Hepatocyte (in vitro differentiated cells): ENCODE measurements at regions not wholly inside any gene's neighbourhood (a gene's known extent, or its start where the extent isn't known, plus 50 kb on each side); places are given as distances from the start of the nearest gene placed in this dataset.

Experiments
- DNase-seq: peaks from one replicate; pipeline ENCODE4 v3.0.0-alpha.2; 2016; ENCODE audit warnings: low spot score
- H2AFZ ChIP-seq: fragments of 200-600 bp; sonication (generic); 2 replicates; pipeline ENCODE4 v1.6.0; 2016; ENCODE audit warnings: antibody characterized with exemption, mild to moderate bottlenecking
- H3K27ac ChIP-seq: fragments of 200-600 bp; sonication (generic); 2 replicates; pipeline ENCODE4 v1.5.1; 2016; ENCODE audit warnings: mild to moderate bottlenecking
- H3K27me3 ChIP-seq: fragments of 200-600 bp; sonication (generic); 2 replicates; pipeline ENCODE4 v1.6.1; 2016
- H3K36me3 ChIP-seq: fragments of 200-600 bp; sonication (generic); replicated peaks from 2 replicates; pipeline ENCODE4 v1.5.1; 2016; ENCODE audit warnings: low read depth; ENCODE audit not compliant: insufficient read depth
- H3K4me1 ChIP-seq: fragments of 200-600 bp; sonication (generic); 2 replicates; pipeline ENCODE4 v1.5.1; 2016; ENCODE audit warnings: mild to moderate bottlenecking, moderate library complexity; ENCODE audit not compliant: insufficient read depth
- H3K4me2 ChIP-seq: fragments of 200-600 bp; sonication (generic); 2 replicates; pipeline ENCODE4 v1.6.0; 2016
- H3K4me3 ChIP-seq: fragments of 200-600 bp; sonication (generic); 2 replicates; pipeline ENCODE4 v1.5.1; 2016; ENCODE audit warnings: mild to moderate bottlenecking
- H3K79me2 ChIP-seq: fragments of 200-600 bp; sonication (generic); 2 replicates; pipeline ENCODE4 v1.6.0; 2017; ENCODE audit warnings: mild to moderate bottlenecking
- H3K9me2 ChIP-seq: fragments of 200-600 bp; sonication (generic); replicated peaks from 2 replicates; pipeline ENCODE4 v1.6.0; 2017; ENCODE audit warnings: mild to moderate bottlenecking; ENCODE audit not compliant: insufficient read depth
- H3K9me3 ChIP-seq: fragments of 200-600 bp; sonication (generic); 2 replicates; pipeline ENCODE4 v1.5.1; 2016; ENCODE audit warnings: low read depth, mild to moderate bottlenecking
- H4K20me1 ChIP-seq: fragments of 200-600 bp; sonication (generic); 2 replicates; pipeline ENCODE4 v1.6.0; 2016; ENCODE audit warnings: mild to moderate bottlenecking; ENCODE audit not compliant: insufficient read depth, poor library complexity, severe bottlenecking
- EZH2 ChIP-seq: fragments of 200-600 bp; sonication (generic); IDR thresholded peaks from 2 replicates; pipeline ENCODE4 v1.6.1; 2016; ENCODE audit warnings: antibody characterized with exemption, mild to moderate bottlenecking, borderline replicate concordance
- EZH2phosphoT487 ChIP-seq: fragments of 200-600 bp; sonication (generic); IDR thresholded peaks from one replicate; pipeline ENCODE4 v1.6.1; 2018; ENCODE audit warnings: antibody characterized with exemption, mild to moderate bottlenecking, low read depth, moderate library complexity; ENCODE audit not compliant: unreplicated experiment, severe bottlenecking
- WGBS: methylation state at CpG from one replicate; pipeline ENCODE4 v1.1.6; 2016; ENCODE audit warnings: low lambda C conversion rate; ENCODE audit errors: missing lambda C conversion rate; 5-methylcytosine and 5-hydroxymethylcytosine counted together
- TF ChIP-seq, protein P1 (sequence below): fragments of 200-600 bp; sonication (generic); IDR thresholded peaks from 2 replicates; pipeline ENCODE4 v1.5.1; 2016; ENCODE audit warnings: antibody characterized with exemption, mild to moderate bottlenecking; ENCODE audit not compliant: poor library complexity

DNA sequence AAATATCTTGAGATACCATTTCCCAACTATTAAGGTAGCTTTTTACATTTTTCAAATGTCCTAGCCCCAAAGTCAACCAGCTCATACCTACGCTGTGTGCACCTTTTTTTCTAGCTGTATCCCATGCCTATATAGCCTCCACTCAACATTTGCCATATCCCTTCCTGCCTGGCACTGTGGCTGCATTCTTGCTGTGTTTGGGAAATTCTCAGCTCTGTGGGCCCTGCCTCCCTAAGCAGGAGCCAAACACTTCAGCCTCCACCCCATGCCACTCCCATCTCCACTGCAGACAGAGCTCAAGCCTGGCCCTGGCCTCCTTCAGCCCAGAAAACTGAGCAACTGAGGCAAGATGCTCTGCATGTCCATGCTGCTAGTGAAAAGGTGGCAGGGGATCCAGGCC is 141.3 kb downstream of the RAB11FIP2 start:
- 91% methylated on average over 1 of the region's 1 CpG for WGBS
- Histone ChIP-seq H3K27me3 (peaks cover 7% of the 10 kb centered on the region), H3K9me2 (no peaks in the 10 kb centered on the region), H3K4me2 (no peak overlapping the region), H3K4me1 (no peaks in the 10 kb centered on the region), H2AFZ (no peak overlapping the region), H3K9me3 (no peaks in the 10 kb centered on the region), H3K79me2 (no peaks in the 10 kb centered on the region), H3K36me3 (no peaks in the 10 kb centered on the region), H4K20me1 (no peaks in the 10 kb centered on the region), H3K27ac (no peak overlapping the region), H3K4me3 (no peak overlapping the region)
- TF ChIP-seq, protein P1, sequence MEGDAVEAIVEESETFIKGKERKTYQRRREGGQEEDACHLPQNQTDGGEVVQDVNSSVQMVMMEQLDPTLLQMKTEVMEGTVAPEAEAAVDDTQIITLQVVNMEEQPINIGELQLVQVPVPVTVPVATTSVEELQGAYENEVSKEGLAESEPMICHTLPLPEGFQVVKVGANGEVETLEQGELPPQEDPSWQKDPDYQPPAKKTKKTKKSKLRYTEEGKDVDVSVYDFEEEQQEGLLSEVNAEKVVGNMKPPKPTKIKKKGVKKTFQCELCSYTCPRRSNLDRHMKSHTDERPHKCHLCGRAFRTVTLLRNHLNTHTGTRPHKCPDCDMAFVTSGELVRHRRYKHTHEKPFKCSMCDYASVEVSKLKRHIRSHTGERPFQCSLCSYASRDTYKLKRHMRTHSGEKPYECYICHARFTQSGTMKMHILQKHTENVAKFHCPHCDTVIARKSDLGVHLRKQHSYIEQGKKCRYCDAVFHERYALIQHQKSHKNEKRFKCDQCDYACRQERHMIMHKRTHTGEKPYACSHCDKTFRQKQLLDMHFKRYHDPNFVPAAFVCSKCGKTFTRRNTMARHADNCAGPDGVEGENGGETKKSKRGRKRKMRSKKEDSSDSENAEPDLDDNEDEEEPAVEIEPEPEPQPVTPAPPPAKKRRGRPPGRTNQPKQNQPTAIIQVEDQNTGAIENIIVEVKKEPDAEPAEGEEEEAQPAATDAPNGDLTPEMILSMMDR, result no peak
- no peak for TF ChIP-seq EZH2phosphoT487
- TF ChIP-seq EZH2, result no peak
- no peak for DNase-seq

DNA sequence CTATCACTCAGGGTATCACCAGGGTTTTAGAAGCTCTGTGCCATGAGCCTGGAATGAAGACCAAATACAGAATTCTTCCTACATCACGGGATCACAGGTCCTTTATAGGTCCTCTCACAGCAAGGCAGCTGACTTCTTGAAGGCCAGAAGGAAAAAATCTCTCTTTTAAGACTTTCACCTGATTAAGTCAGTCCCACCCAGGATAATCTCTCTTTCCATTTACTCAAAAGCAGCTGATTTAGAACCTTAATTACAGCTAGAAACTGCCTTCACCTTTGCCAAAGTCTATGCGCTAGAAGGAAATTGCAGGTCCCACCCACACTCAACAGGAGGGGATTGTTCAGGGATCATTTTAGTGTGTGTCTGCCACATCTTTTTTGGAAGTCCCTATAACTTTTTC is 135.1 kb downstream of the RAB11FIP2 start:
- Histone ChIP-seq H3K9me2 (no peaks in the 10 kb centered on the region), H3K36me3 (no peaks in the 10 kb centered on the region), H3K79me2 (no peaks in the 10 kb centered on the region), H3K27me3 (peaks cover 24% of the 10 kb centered on the region), H3K4me3 (no peak overlapping the region), H2AFZ (no peak overlapping the region), H4K20me1 (no peaks in the 10 kb centered on the region), H3K4me2 (no peak overlapping the region), H3K9me3 (no peaks in the 10 kb centered on the region), H3K27ac (no peak overlapping the region), H3K4me1 (no peaks in the 10 kb centered on the region)
- 94% methylated on average over 2 of the region's 2 CpGs for WGBS
- TF ChIP-seq, protein P1, result no peak
- no peak for TF ChIP-seq EZH2
- TF ChIP-seq EZH2phosphoT487, result no peak
- no peak for DNase-seq

DNA sequence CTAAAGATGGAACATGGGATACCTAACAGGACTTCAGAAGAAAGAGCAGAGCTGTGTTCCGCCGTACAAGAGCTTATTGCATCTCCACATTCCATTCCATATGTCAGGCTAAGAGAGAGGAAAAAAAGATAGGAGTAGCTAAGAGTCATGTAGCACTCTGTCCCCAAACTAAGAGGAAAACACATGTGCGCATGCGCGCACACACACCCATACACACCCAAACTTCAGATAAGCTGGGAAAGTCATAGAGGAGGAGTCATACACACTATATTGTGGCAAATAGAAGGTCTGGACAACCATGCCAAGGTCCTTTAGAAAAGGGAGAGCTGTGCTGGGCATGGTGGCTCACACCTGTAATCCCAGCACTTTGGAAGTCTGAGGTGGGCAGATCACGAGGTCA is 132.4 kb downstream of the RAB11FIP2 start:
- no peak overlapping the region for H3K4me2 ChIP-seq
- H3K9me2 ChIP-seq, result no peaks in the 10 kb centered on the region
- no peak overlapping the region for H3K4me3 ChIP-seq
- no peaks in the 10 kb centered on the region for H3K36me3 ChIP-seq
- TF ChIP-seq EZH2 (no peak), EZH2phosphoT487 (no peak)
- no peak for DNase-seq
- no peaks in the 10 kb centered on the region for H3K9me3 ChIP-seq
- H3K27me3 ChIP-seq, result peaks cover 22% of the 10 kb centered on the region
- no peaks in the 10 kb centered on the region for H4K20me1 ChIP-seq
- H2AFZ ChIP-seq, result no peak overlapping the region
- no peaks in the 10 kb centered on the region for H3K79me2 ChIP-seq
- no peaks in the 10 kb centered on the region for H3K4me1 ChIP-seq
- no peak overlapping the region for H3K27ac ChIP-seq
- 97% methylated on average over 6 of the region's 6 CpGs for WGBS

DNA sequence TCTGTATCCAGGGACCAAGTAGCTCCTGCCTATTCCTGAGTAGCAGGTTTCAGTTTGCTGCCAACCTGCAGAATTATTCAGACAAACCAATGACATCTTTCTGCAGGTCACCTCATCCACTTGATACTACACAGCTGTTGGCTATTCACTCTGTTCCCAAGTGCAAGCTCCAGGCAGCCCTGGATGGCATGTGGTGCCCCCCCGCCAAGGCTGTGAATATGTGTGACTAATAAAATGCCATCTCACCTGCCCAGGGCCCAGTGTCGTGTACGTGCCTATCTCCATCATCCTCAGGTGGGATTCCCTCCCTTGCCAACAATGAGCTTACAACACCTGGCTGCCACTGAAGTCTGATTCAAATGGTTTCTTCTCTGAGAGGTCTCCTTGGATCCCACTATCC is 125.8 kb downstream of the RAB11FIP2 start:
- H3K27me3 ChIP-seq, result no peaks in the 10 kb centered on the region
- H3K4me1 ChIP-seq, result no peaks in the 10 kb centered on the region
- DNase-seq, result no peak
- WGBS, result 93% methylated on average over 3 of the region's 3 CpGs
- H3K36me3 ChIP-seq, result no peaks in the 10 kb centered on the region
- H3K79me2 ChIP-seq, result no peaks in the 10 kb centered on the region
- no peaks in the 10 kb centered on the region for H3K9me3 ChIP-seq
- TF ChIP-seq EZH2phosphoT487 (no peak), EZH2 (no peak)
- TF ChIP-seq, protein P1, result no peak
- H2AFZ ChIP-seq, result no peak overlapping the region
- H4K20me1 ChIP-seq, result no peaks in the 10 kb centered on the region
- H3K27ac ChIP-seq, result no peak overlapping the region
- H3K4me3 ChIP-seq, result no peak overlapping the region
- H3K4me2 ChIP-seq, result no peak overlapping the region
- no peaks in the 10 kb centered on the region for H3K9me2 ChIP-seq
